NB4 (cell line): ENCODE measurements at regions not wholly inside any gene's neighbourhood (a gene's known extent, or its start where the extent isn't known, plus 50 kb on each side); places are given as distances from the start of the nearest gene placed in this dataset.

Source experiments
- CTCF ChIP-seq: IDR thresholded peaks from one replicate; pipeline ENCODE4 v1.5.1; 2012; ENCODE audit warnings: low read depth, low read length
- MYC ChIP-seq: IDR thresholded peaks from 2 replicates; pipeline ENCODE4 v1.6.1; 2011; ENCODE audit warnings: low read depth, low read length
- TF ChIP-seq, protein P1 (sequence below): IDR thresholded peaks from 2 replicates; pipeline ENCODE4 v1.6.1; 2011; ENCODE audit warnings: low read depth, low read length

- TF ChIP-seq CTCF (no peak), MYC (no peak)
- TF ChIP-seq, protein P1, sequence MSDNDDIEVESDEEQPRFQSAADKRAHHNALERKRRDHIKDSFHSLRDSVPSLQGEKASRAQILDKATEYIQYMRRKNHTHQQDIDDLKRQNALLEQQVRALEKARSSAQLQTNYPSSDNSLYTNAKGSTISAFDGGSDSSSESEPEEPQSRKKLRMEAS = no peak
Measured at GRCh38 chr3:145801696-145802095, 359.3 kb downstream of the PLOD2 start.
